HG02981 (cell line): ENCODE measurements at regions not wholly inside any gene's neighbourhood (a gene's known extent, or its start where the extent isn't known, plus 50 kb on each side); places are given as distances from the start of the nearest gene placed in this dataset.

Source experiments
- ATAC-seq: cut with Tn5 transposase; IDR thresholded peaks from one replicate; pipeline ENCODE4 v1.9.1; 2021; ENCODE audit warnings: mild to moderate bottlenecking, moderate library complexity; ENCODE audit not compliant: unreplicated experiment

- no peak for ATAC-seq
These were observed 209.6 kb downstream of the BUD13 start for GRCh38 chr11:116563028-116563711.

GRCh38 chr11:116560589-116560988 is 212.2 kb downstream of the BUD13 start:
- no peak for ATAC-seq

GRCh38 chr11:116558504-116559211 is 214.1 kb downstream of the BUD13 start:
- ATAC-seq: no peak

GRCh38 chr11:116557282-116557681 is 215.5 kb downstream of the BUD13 start:
- no peak for ATAC-seq

GRCh38 chr11:116556483-116556882 is 216.3 kb downstream of the BUD13 start:
- no peak for ATAC-seq

- no peak for ATAC-seq
These were observed 219.3 kb downstream of the BUD13 start for GRCh38 chr11:116553482-116553881.

- no peak for ATAC-seq
These were observed 221.2 kb downstream of the BUD13 start for GRCh38 chr11:116551576-116551975.

GRCh38 chr11:116548256-116548655 is 224.5 kb downstream of the BUD13 start:
- no peak for ATAC-seq

- ATAC-seq: no peak
These were observed 225.2 kb downstream of the BUD13 start for GRCh38 chr11:116547571-116547970.

- ATAC-seq: no peak
These were observed 226.9 kb downstream of the BUD13 start for GRCh38 chr11:116545912-116546311.

GRCh38 chr11:116544721-116545120 is 228.1 kb downstream of the BUD13 start:
- no peak for ATAC-seq

- no peak for ATAC-seq
These were observed 228.8 kb downstream of the BUD13 start for GRCh38 chr11:116543911-116544475.

- no peak for ATAC-seq
These were observed 229.7 kb downstream of the BUD13 start for GRCh38 chr11:116543099-116543498.

GRCh38 chr11:116542406-116542805 is 230.4 kb downstream of the BUD13 start:
- no peak for ATAC-seq

GRCh38 chr11:116541460-116541859 is 231.3 kb downstream of the BUD13 start:
- no peak for ATAC-seq

GRCh38 chr11:116540645-116541304 is 232.0 kb downstream of the BUD13 start:
- ATAC-seq: no peak

GRCh38 chr11:116539836-116540418 is 232.9 kb downstream of the BUD13 start:
- ATAC-seq: no peak

GRCh38 chr11:116539211-116539610 is 233.6 kb downstream of the BUD13 start:
- no peak for ATAC-seq

GRCh38 chr11:116538677-116539076 is 234.1 kb downstream of the BUD13 start:
- ATAC-seq: no peak

- ATAC-seq: no peak
These were observed 235.1 kb downstream of the BUD13 start for GRCh38 chr11:116537709-116538108.

- no peak for ATAC-seq
These were observed 235.7 kb downstream of the BUD13 start for GRCh38 chr11:116537121-116537520.
